SU-DHL-6 (cell line): ENCODE measurements at regions not wholly inside any gene's neighbourhood (a gene's known extent, or its start where the extent isn't known, plus 50 kb on each side); places are given as distances from the start of the nearest gene placed in this dataset.

ENCODE experiments used
- H2AFZ ChIP-seq: fragments of 200-600 bp; sonication (generic); 2 replicates; pipeline ENCODE4 v1.6.1; 2014; ENCODE audit warnings: low read depth, mild to moderate bottlenecking, moderate library complexity, mixed read lengths, antibody characterized with exemption, low read length; ENCODE audit not compliant: severe bottlenecking
- H3F3A ChIP-seq: fragments of 200-600 bp; shearing (Covaris generic); 2 replicates; pipeline ENCODE4 v1.6.0; 2016; ENCODE audit warnings: antibody characterized with exemption, mild to moderate bottlenecking; ENCODE audit not compliant: insufficient read depth
- H3K27ac ChIP-seq: fragments of 200-600 bp; sonication (generic); 2 replicates; pipeline ENCODE4 v1.5.1; 2016; ENCODE audit warnings: low read depth, mild to moderate bottlenecking, low read length, moderate library complexity, mixed read lengths
- H3K27me3 ChIP-seq: fragments of 200-600 bp; sonication (generic), shearing (Covaris generic); 2 replicates; pipeline ENCODE4 v1.6.0; 2014; ENCODE audit warnings: mild to moderate bottlenecking, low read length
- H3K36me3 ChIP-seq: fragments of 200-600 bp; sonication (generic); 2 replicates; pipeline ENCODE4 v1.6.1; 2014; ENCODE audit warnings: mild to moderate bottlenecking, low read length, mixed read lengths
- H3K4me2 ChIP-seq: fragments of 300-600, 200-600 bp; shearing (Covaris generic), sonication (generic); 2 replicates; pipeline ENCODE4 v1.6.0; 2014; ENCODE audit warnings: low read length, low read depth, mild to moderate bottlenecking; ENCODE audit not compliant: poor library complexity, severe bottlenecking
- H3K4me3 ChIP-seq: fragments of 200-600 bp; sonication (generic); 2 replicates; pipeline ENCODE4 v1.5.1; 2014; ENCODE audit warnings: antibody characterized with exemption, low read length, mild to moderate bottlenecking, mixed read lengths; ENCODE audit not compliant: insufficient read depth, poor library complexity, severe bottlenecking
- H3K79me2 ChIP-seq: fragments of 200-600 bp; sonication (generic); 2 replicates; pipeline ENCODE4 v1.6.1; 2014; ENCODE audit warnings: mild to moderate bottlenecking, low read length, moderate library complexity; ENCODE audit not compliant: insufficient read depth
- H3K9ac ChIP-seq: fragments of 200-600 bp; sonication (generic); 2 replicates; pipeline ENCODE4 v1.7.0; 2014; ENCODE audit warnings: mild to moderate bottlenecking, low read length
- H3K9me2 ChIP-seq: fragments of 200-600 bp; sonication (generic); replicated peaks from 2 replicates; pipeline ENCODE4 v1.6.1; 2014; ENCODE audit warnings: low read length; ENCODE audit not compliant: insufficient read depth
- H3K9me3 ChIP-seq: fragments of 200-600 bp; sonication (generic); 2 replicates; pipeline ENCODE4 v1.6.1; 2014; ENCODE audit warnings: low read length, mixed read lengths; ENCODE audit not compliant: insufficient read depth
- H4K20me1 ChIP-seq: fragments of 200-600 bp; sonication (generic); 2 replicates; pipeline ENCODE4 v1.6.1; 2014; ENCODE audit warnings: low read depth, mild to moderate bottlenecking, antibody characterized with exemption, low read length, moderate library complexity, mixed read lengths
- CTCF ChIP-seq: fragments of 200-600 bp; sonication (generic); IDR thresholded peaks from one replicate; pipeline ENCODE4 v1.5.1; 2017; ENCODE audit warnings: antibody characterized with exemption, mild to moderate bottlenecking, low read length, moderate library complexity; ENCODE audit not compliant: insufficient read depth, poor library complexity, severe bottlenecking
- EZH2phosphoT487 ChIP-seq: fragments of 200-600 bp; sonication (generic), shearing (Covaris generic); conservative IDR thresholded peaks from 2 replicates; pipeline ENCODE4 v1.6.1; 2018; ENCODE audit warnings: mild to moderate bottlenecking, antibody characterized with exemption, low read length, moderate library complexity, mixed read lengths

DNA sequence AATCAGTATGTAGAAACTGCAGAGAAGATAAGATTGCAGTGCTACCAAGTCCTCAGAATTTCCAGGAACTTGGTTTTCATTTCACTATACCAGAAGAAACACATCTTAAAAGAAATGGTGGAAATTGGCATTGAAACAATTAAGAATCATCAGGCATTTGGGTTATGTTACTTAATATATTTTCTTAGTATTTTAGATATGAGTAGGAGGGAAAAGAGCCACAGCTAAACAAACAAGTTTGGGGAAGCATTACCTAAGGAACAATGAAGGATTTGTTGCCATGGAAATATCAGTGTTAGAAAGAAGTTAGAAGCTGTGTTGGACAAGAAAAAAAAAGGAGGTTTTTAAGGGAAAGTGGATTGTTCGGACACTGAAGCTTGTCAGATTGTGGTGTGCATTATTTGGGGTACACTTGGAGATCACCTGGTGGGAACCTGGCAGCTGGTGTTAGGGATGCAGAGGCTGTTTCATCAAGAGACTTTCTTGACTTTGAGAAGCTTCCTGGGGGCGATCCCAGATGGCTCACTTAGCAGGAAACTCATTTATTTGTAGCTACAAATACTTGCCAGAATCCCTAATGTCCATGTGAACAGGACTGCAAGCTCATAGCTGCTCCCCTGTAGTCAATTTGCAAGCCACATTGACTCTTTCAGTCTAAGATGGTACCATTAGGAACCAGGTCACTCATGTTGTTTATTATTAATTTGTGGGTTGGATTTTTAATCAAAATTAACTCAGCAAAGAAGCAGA lies 246.7 kb downstream of the RFC3 start:
- H3K4me2 ChIP-seq, result no peak overlapping the region
- H3K36me3 ChIP-seq, result no peaks in the 10 kb centered on the region
- no peaks in the 10 kb centered on the region for H3F3A ChIP-seq
- no peak overlapping the region for H3K27ac ChIP-seq
- H3K9me3 ChIP-seq, result no peaks in the 10 kb centered on the region
- H3K9ac ChIP-seq, result no peak overlapping the region
- TF ChIP-seq EZH2phosphoT487 (no peak), CTCF (no peak)
- no peak overlapping the region for H2AFZ ChIP-seq
- no peaks in the 10 kb centered on the region for H4K20me1 ChIP-seq
- no peaks in the 10 kb centered on the region for H3K27me3 ChIP-seq
- H3K4me3 ChIP-seq, result no peak overlapping the region
- H3K79me2 ChIP-seq, result no peaks in the 10 kb centered on the region
- H3K9me2 ChIP-seq, result no peaks in the 10 kb centered on the region

DNA sequence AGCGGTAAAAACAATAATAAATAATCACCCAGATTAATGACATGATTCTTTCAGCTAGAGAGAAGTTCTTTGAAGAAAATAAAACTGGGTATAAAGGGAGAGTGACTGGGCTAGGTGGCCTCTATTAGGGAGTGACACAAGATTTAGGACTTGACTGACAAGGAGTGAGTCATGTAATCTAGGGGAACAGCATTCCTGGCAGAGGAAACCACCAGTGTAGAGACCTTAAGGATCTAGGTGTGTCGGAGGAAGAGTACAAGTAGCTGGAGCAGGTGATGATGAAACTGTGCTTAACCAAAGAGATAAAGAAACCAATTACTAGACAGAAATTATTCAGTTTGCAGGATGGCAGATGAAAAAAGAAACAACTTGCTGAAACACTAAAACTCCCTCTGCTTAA lies 248.0 kb downstream of the RFC3 start:
- no peak overlapping the region for H3K4me3 ChIP-seq
- H3K9ac ChIP-seq, result no peak overlapping the region
- no peak overlapping the region for H2AFZ ChIP-seq
- no peak overlapping the region for H3K4me2 ChIP-seq
- H3K27me3 ChIP-seq, result no peaks in the 10 kb centered on the region
- H3K27ac ChIP-seq, result no peak overlapping the region
- H3K79me2 ChIP-seq, result no peaks in the 10 kb centered on the region
- H3F3A ChIP-seq, result no peaks in the 10 kb centered on the region
- no peaks in the 10 kb centered on the region for H4K20me1 ChIP-seq
- no peaks in the 10 kb centered on the region for H3K36me3 ChIP-seq
- TF ChIP-seq EZH2phosphoT487 (no peak), CTCF (no peak)
- no peaks in the 10 kb centered on the region for H3K9me3 ChIP-seq
- no peaks in the 10 kb centered on the region for H3K9me2 ChIP-seq

GRCh38 chr13:34066344-34066743 lies 248.4 kb downstream of the RFC3 start:
- no peak overlapping the region for H3K4me2 ChIP-seq
- no peak overlapping the region for H3K9ac ChIP-seq
- no peak overlapping the region for H2AFZ ChIP-seq
- H3K4me3 ChIP-seq, result no peak overlapping the region
- H4K20me1 ChIP-seq, result no peaks in the 10 kb centered on the region
- no peaks in the 10 kb centered on the region for H3K9me3 ChIP-seq
- TF ChIP-seq CTCF (no peak), EZH2phosphoT487 (no peak)
- H3K36me3 ChIP-seq, result no peaks in the 10 kb centered on the region
- H3K79me2 ChIP-seq, result no peaks in the 10 kb centered on the region
- no peaks in the 10 kb centered on the region for H3K27me3 ChIP-seq
- no peaks in the 10 kb centered on the region for H3F3A ChIP-seq
- no peaks in the 10 kb centered on the region for H3K9me2 ChIP-seq
- no peak overlapping the region for H3K27ac ChIP-seq

GRCh38 chr13:34070006-34070405 lies 252.1 kb downstream of the RFC3 start:
- H3K9me2 ChIP-seq, result no peaks in the 10 kb centered on the region
- TF ChIP-seq EZH2phosphoT487 (no peak), CTCF (no peak)

More at GRCh38 chr13:34070006-34070405, 252.1 kb downstream of the RFC3 start:
- H3K4me3 ChIP-seq, result no peak overlapping the region
- H3K79me2 ChIP-seq, result no peaks in the 10 kb centered on the region
- no peaks in the 10 kb centered on the region for H3K36me3 ChIP-seq
- H3K9ac ChIP-seq, result no peak overlapping the region
- H3F3A ChIP-seq, result no peaks in the 10 kb centered on the region
- H4K20me1 ChIP-seq, result no peaks in the 10 kb centered on the region
- no peak overlapping the region for H2AFZ ChIP-seq
- no peaks in the 10 kb centered on the region for H3K27me3 ChIP-seq
- H3K9me3 ChIP-seq, result no peaks in the 10 kb centered on the region
- H3K4me2 ChIP-seq, result no peak overlapping the region
- no peak overlapping the region for H3K27ac ChIP-seq
